NCI-H226 (cell line): ENCODE measurements at regions not wholly inside any gene's neighbourhood (a gene's known extent, or its start where the extent isn't known, plus 50 kb on each side); places are given as distances from the start of the nearest gene placed in this dataset.

Experiments
- DNase-seq: peaks from one replicate; pipeline ENCODE4 v3.0.0-alpha.2; 2015

GRCh38 chr7:126378642-126379041 is 874.1 kb downstream of the GRM8 start:
- DNase-seq: no peak

DNA sequence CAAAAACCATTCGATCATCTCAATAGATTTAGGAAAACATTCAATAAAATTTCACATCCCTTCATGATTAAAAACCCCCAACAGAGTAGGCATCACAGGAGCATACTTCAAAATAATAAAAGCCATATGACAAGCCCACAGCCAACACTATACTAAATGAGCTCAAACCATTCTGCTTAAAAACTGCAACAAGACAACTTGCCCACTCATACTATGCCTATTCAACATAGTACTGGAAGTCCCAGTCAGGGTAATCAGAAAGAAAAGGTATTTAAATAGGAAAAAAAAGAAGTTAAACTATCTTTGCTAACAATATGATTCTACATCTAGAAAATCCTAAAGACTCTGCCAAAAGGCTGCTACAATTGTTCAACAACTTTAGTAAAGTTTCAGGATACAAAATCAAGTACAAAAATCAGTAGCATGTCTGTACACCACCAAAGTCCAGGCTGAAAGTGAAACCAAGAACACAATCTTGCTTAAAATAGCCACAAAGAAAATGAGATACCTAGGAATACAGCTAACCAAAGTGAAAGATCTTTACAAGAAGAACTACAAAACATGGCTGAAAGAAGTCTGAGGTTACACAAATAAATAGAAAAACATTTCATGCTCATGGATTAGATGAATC is 882.6 kb downstream of the GRM8 start:
- no peak for DNase-seq

DNA sequence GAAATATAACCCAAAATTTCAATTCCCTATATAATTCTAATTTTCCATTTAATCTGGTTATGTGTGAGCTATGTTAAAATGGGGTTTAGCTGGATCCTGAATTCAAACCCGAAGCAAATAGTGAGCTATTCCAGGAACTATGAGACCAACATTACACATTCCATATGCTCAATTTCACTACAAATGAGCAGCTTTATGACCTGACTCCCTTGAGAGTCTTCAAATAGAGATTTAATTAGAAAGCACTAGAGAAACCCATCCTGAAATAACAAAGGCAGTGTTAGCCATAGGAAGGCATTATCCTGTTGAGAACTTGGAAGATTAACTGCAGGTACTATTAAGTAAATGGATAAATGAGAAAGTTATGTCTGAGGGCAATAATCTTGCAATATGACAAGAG is 890.0 kb downstream of the GRM8 start:
- no peak for DNase-seq

DNA sequence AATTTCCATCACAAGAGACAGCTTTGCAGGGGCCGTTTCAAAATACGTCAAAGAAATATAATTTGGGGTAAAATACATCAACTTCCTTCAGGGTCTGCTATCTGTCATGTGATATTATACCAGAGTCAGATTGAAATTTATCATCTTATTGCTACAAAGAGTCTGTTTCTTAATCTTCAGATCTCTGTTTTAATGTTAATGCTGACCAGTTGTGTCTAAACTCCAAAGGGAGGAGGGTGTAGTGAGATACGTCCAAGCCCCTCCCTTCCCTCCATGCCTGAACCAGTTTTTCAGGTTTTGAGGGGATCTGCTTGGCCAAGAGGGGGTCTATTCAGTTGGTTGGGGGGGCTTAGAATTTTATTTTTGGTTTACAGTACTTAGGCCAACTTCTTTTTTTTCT is 891.6 kb downstream of the GRM8 start:
- no peak for DNase-seq

- no peak for DNase-seq
Observed at GRCh38 chr7:126339813-126340212, 912.9 kb downstream of the GRM8 start.

DNA sequence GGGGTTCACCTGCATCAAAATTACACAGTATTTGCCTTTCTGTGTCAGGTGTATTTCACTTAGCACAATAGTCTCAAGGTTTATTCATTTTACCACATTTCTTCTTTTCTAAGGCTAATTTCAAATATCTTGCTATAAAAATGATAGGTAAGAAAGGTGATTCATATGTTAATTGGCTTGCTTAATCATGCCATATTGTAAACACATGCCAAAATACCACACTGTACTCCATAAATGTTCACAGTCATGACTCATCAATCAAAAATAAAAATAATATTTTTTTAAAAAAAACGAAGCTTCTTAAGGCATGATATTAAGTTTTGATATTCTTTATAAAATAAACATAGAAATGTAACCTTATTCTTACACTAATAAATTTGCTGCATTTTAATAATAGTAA is 947.1 kb downstream of the GRM8 start:
- DNase-seq: no peak

GRCh38 chr7:126303926-126304325 is 948.8 kb downstream of the GRM8 start:
- DNase-seq: no peak

DNA sequence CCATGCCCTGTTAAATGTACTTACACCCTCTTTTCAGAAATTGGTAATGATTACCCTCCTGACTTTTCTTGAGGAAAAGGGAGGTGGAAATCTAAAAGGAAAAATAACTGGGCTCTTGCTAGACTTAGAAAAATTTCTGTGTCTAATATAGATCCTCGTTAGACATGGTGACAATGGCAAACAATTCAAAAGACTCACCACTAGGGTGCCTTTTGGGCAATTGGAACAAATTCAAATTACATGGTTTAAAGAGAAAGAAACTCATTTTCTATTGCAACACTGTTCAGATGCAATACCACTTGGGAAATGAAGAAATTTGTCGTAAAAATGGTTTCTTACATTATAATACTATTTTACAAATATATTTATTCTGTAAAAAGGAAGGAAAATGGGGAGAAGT is 950.1 kb downstream of the GRM8 start:
- DNase-seq: no peak

DNA sequence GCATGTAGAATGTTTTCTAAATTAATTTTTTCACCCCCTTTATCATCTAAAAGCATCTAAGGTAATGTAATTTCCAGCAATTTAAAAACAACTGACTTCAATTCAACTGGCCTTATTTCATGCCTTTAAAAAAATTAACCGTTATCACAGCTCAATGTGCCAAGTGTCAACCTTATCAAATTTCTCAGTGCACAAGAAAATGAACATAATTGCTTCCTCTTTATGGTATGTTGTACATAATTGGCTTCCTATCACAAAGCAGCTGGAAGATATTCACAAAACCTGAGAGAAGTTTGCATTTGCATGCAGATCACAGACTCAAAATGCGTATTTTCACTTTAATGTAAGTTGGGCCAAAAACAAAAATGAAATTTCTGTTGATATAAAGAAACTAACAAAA is 966.4 kb downstream of the GRM8 start:
- no peak for DNase-seq

- no peak for DNase-seq
Observed at GRCh38 chr7:126236261-126236660, 1016.5 kb downstream of the GRM8 start.

DNA sequence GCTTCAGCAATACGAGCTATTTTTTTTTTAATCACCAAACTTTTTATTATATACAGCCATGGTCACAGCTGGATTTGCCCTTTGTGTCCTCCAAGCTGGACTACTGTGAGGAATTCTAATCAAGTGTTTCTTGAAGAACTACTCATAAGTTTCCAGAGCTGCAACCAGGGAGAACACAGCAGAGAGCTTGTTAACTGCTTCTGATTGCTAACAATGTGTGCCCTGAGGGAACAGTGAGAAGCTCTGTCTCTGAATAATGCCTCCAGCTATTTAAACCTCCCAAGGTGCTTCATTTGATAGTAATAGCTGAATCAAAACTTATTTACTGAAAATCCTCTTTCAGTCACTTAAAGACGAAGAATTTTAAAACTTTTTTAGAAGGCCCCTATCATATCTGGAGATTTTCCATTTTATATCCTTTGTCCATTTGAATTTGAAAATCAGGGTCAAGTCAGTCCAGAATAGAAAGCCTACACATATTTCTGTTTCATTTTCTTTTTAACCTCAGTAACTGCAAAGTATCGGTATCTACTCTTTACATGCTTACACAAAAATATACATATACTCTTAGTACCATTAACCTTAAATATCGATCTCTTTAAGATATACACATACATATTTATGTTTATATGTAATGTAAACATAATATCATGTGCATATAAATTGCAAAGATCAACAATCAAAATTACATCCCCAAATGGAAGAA is 1024.2 kb downstream of the GRM8 start:
- DNase-seq: no peak

DNA sequence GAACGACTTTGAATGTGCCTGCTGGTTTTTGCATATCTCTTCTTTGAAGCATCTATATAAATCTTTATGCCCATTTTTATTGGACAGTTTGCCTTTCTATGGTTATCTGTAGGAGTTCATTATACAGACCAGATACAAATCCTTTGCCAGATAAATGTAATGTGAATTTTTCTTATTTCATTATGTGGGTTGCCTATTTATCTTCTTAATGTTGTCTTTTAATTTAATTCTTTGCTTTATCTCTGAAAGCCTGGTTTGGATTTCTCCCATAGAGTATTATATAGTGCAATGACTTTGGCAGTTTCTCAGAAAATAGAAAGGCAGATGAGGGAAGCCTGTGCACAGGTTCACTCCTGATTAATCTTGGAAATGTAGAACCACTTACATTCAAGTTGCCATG is 1025.1 kb downstream of the GRM8 start:
- no peak for DNase-seq

- DNase-seq: no peak
Observed at GRCh38 chr7:126227055-126227454, 1025.7 kb downstream of the GRM8 start.

DNA sequence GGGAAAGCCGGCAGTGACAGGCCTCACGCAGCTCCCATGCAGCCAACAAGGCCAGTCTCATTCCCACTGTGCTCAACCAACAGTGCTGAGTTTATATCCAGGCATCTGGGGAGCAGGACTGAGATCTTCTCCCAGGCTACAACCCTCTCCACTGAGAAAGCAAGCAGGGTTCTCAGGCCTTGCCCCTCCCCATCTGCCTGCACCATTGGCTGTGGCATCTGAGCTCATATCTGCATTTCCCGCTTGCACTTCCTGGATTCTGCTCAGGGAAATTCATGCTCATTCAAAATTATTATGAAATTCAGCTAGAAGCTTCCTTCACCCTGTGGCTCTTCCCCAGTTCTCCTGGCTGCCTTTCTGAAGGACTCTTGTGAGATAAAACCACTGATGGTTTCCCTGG is 1029.0 kb downstream of the GRM8 start:
- DNase-seq: no peak

DNA sequence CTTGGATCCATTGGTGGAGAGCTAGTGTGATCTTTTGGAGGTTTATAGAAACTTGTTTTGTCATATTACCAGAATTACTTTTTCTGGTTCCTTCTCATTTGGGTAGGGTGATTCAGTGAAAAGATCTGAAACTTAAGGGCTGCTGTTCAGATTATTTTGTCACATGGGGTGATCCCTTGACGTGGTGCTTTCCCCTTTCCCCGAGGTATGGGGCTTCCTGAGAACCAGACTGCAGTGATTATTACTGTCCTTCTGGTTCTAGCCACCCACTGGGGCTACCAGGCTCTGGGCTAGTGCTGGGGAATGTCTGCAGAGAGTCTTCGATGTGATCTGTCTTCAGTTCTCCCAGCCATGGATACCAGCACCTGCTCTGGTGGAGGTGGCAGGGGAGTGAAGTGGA is 1030.0 kb downstream of the GRM8 start:
- DNase-seq: no peak

- DNase-seq: no peak
Observed at GRCh38 chr7:126215785-126216184, 1037.0 kb downstream of the GRM8 start.

DNA sequence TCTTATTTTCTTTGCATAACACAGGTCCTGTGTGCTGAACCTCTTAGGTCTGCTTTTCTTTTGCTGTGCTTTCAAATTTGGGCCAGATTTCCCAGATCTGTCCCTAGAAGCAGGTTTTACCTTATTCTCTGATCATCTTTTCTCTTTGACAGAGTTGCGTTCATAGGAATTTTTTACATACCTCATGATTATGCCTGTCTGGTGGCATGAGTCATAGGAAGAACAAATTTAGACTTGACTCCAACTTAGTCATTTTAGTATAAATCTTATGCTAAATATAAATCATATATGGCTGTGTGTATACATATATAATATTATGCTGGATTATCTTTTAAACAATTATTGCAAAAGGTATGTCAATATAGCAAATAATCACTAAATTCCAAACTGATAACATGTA is 1038.9 kb downstream of the GRM8 start:
- no peak for DNase-seq

GRCh38 chr7:126211875-126212274 is 1040.9 kb downstream of the GRM8 start:
- no peak for DNase-seq

DNA sequence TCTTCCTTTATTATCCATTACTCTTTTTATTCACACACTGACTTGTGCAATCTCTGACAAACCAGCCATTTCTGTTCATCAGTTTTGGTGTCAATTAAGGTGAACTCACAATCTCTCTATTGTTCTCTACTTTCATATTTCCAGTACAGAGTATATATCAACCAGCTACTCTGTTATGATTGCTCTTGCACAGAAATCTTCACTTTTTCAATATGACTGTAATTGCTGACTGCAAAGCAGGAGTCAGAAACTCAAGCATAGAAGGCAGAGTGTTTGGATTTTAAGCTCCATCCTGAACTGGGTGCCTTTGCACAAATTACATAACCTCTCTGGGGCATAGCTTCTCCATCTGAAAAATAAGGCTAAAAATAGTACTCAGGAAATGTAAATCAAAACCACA is 1042.0 kb downstream of the GRM8 start:
- no peak for DNase-seq

GRCh38 chr7:126203185-126203584 is 1049.6 kb downstream of the GRM8 start:
- no peak for DNase-seq

GRCh38 chr7:126202177-126202576 is 1050.6 kb downstream of the GRM8 start:
- DNase-seq: no peak

- DNase-seq: no peak
Observed at GRCh38 chr7:126185959-126186580, 1066.7 kb downstream of the GRM8 start.

DNA sequence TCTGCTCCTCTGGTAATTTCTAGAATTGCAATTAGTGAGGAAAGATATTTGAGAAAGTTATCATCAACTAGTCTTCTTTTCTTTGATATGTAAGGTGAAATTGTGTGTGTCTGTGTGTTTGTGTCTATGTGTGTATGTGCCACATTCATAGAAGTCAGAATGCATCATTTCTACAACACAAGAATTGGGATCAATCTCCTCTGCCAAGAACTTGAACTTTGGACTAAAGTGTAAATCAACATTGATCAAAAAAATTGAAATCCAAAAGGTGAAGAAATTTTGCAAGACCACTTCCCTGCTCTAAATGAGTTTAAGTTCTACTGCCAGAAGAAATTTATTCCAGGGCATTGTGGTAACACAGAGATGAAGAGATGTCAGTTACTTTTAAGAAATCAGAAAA is 1072.8 kb downstream of the GRM8 start:
- DNase-seq: no peak

DNA sequence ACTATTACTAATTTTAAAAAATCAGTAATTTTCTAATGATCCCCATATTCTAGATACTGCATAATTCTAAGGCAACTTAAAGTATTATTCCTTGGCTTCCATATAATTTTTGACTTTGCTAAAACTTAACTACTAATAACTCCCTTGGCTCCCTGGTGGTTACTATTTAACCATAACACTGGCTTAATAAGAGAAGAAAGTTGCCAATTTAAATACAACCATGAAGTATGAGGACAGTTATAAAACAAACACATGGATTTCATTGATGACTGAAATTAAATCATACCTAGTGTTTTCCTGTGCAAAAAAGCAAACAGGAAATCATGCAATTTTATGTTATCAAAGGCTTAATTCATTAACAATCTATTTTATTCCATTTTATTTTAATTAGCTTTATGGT is 1073.9 kb downstream of the GRM8 start:
- DNase-seq: no peak

DNA sequence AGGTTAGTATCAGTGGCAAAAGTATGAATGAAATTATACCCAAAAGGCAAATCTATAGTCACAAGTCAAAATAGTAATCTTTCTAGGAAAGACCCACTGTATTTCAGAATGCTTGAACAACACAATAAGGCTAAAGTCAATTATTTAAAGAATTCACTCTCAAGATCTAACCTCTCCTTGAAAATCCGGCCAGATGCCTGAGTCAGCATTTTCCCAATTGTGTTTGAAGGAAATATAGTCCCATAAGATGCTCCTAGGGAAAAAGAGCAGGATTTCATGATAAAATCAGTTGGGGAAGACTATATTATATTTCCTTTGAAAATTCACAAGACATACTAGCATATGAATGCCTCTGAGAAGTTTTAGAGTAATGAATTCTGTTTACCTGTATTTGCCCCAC is 1075.0 kb downstream of the GRM8 start:
- DNase-seq: no peak
